ENCODE measurements at regions not wholly inside any gene's neighbourhood (a gene's known extent, or its start where the extent isn't known, plus 50 kb on each side); places are given as distances from the start of the nearest gene placed in this dataset.
"Not testable (repeated sequence)": the region's sequence is repeated elsewhere in the genome, so short reads cannot be mapped to it uniquely, and the experiment has no call there.

DNA sequence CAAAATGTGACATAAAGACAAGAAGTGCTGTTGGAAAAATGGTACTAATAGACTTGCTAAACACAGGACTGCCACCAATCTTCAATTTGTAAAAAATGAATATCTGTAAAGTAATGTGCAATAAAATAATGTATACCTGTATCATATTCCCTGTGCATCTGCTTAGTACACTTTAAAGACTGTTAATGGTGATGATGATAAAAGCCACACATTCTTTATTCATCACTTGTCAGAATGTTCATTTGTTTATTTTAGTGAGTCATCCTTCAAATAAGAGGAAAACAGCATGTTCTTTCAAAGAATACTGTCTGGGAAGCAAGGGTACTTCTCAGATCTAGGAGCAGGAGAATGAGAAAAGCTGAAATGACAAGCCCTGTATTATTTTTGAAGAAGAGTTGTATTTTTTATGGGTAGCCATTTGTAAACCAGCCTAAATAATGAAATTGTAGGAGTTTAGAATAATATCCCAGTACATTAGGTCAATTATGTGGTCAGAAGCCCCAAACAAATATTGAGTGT is 78.3 kb upstream of the PSMA6 start:
- no peak overlapping the region for H3K4me3 ChIP-seq (ENCODE audit: low read depth, low read length)
- TF ChIP-seq, protein P1, sequence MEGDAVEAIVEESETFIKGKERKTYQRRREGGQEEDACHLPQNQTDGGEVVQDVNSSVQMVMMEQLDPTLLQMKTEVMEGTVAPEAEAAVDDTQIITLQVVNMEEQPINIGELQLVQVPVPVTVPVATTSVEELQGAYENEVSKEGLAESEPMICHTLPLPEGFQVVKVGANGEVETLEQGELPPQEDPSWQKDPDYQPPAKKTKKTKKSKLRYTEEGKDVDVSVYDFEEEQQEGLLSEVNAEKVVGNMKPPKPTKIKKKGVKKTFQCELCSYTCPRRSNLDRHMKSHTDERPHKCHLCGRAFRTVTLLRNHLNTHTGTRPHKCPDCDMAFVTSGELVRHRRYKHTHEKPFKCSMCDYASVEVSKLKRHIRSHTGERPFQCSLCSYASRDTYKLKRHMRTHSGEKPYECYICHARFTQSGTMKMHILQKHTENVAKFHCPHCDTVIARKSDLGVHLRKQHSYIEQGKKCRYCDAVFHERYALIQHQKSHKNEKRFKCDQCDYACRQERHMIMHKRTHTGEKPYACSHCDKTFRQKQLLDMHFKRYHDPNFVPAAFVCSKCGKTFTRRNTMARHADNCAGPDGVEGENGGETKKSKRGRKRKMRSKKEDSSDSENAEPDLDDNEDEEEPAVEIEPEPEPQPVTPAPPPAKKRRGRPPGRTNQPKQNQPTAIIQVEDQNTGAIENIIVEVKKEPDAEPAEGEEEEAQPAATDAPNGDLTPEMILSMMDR (IDR thresholded peaks at IDR 0.05; ENCODE audit: low read depth, low read length, missing control alignments) = no peak
- DNase-seq (ENCODE audit: low read depth) = no peak

DNA sequence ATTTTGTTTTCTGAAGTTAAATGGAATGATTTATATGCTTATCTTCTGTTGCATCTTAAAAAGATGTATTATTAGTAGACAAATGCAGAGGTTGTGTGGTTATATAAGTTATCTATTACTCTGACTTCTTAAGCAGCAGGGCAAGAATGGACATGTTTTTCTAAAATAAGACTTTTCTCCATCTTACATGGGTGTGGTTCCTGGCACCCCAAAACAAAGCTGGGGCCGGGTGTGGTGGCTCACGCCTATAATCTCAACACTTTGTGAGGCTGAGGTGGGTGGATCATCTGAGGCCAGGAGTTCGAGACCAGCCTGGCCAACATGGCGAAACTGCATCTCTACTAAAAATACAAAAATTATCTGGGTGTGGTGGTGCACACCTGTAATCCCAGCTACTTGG is 77.8 kb upstream of the PSMA6 start:
- H3K4me3 ChIP-seq (ENCODE audit: low read depth, low read length); DNase-seq (ENCODE audit: low read depth): not testable (repeated sequence)

DNA sequence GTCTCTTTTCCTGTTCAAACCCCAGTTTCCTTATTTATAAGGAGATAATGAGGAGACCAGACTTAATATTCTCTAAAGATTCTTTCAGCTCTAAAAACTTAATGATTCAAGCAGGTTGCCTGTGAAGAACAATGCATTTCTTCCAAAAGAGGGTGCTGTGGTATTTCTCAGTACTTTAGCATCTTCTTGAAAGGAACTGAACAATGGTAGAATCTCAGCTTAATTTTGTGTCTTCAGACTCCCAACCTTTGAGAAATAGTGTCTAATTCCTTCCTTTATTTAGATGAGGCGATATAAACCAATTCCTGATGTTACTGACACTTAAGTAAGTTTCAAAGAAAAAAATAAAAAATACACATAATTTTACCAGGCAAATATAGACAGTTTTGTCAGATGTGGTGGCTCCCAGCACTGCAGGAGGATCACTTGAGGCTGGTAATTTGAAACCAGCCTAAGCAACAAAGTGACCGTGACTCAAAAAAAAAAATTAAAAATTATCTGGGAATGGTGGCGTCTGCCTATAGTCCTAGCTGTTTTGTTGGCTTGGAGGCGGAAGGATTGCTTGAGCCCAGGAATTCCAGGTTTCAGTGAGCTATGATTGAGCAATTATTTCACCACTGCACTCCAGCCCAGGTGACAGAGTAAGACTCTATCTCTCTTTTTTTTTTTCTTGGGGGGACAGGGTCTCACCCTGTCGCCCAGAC is 76.9 kb upstream of the PSMA6 start:
- no peak overlapping the region for H3K4me3 ChIP-seq (ENCODE audit: low read depth, low read length)
- TF ChIP-seq, protein P1 (IDR thresholded peaks at IDR 0.05; ENCODE audit: low read depth, low read length, missing control alignments) = peak; percentile 27
- DNase-seq (ENCODE audit: low read depth) = peak; percentile 16

DNA sequence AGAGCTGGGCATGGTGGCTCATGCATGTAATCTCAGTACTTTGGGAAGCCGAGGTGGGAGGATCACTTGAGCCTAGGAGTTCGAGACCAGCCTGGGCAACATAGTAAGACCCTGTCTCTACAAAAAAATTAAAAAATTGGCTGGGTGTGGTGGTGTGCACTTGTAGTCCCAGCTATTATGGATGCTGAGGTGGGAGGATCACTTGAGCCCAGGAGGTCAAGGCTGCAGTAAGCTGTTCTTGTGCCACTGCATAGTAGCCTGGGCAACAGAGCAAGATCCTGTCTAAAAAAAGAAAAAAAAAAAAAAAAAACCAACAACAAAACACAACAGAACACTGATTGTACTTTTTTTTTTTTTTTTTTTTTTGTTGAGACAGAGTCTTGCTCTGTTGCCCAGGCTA is 74.0 kb upstream of the PSMA6 start:
- DNase-seq (ENCODE audit: low read depth); H3K4me3 ChIP-seq (ENCODE audit: low read depth, low read length): not testable (repeated sequence)

DNA sequence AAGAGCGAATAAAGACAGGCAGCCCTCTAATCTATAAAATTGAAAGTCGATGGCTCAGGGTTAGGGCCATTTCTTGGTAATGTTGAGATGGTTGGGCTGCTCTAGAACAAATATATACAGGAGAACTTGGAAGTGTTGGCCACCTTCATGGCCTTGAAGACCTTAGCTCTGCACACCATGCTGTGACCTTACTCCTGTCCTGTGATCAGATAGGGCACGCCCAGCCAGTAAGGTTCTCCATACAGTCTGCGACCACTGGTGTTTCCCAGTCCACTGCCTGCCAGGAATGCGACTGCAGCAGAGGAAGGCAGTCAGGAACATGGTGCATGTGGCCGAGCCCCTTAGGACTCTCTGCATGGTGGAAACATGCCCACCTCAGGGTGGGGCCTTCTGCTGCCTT is 73.2 kb upstream of the PSMA6 start:
- TF ChIP-seq, protein P1 (IDR thresholded peaks at IDR 0.05; ENCODE audit: low read depth, low read length, missing control alignments) = no peak
- H3K4me3 ChIP-seq (ENCODE audit: low read depth, low read length) = no peak overlapping the region
- no peak for DNase-seq (ENCODE audit: low read depth)

DNA sequence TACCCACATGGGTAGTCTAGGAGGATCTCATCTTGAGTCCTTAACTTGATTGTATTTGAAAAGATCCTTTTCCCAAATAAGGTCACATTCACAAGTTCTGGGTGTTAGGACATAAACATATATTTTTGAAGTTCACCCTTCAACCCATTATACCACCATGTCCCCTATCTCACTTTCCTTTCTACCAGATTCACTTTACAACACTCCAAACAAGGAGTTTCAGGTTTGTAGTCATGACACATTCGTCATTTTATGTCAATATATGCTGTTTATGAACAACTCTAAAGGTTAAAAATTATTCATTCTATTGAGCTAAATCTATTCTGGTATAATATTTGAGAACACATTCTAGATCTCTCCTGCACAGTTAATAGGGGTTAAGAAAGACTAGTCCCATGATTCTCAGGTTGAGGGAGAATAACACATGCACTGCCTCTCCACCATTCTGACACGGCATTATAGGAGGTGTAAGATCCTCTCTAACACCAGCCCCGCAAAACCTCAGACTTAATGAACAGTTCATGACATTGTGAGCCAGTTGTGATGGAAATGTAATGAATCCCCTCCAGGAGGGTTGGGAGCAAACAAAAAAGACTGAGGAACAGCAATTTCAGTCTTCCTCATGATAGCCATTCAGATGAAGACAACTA is 72.0 kb upstream of the PSMA6 start:
- DNase-seq (ENCODE audit: low read depth) = no peak
- H3K4me3 ChIP-seq (ENCODE audit: low read depth, low read length) = no peak overlapping the region
- TF ChIP-seq, protein P1 (IDR thresholded peaks at IDR 0.05; ENCODE audit: low read depth, low read length, missing control alignments) = no peak

DNA sequence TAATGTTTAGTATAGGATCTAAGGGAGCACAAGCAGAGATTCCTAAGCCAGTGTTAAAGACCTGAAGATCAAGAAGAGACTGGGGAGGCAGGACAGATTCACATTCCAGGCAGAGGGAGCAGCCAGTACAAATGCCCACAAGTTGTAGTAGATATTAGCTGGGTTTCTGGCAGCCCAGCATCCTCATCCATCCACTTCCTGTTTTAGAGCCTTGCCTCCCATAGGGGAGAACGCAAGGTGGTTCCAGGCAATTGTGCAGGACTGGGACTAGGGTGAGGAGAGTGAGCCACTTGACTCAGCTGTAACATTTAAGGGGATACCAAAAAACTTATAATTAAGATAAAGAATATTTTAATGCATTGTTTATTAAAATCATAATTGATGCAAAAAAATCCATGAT is 71.3 kb upstream of the PSMA6 start:
- no peak for DNase-seq (ENCODE audit: low read depth)
- H3K4me3 ChIP-seq (ENCODE audit: low read depth, low read length) = no peak overlapping the region
- TF ChIP-seq, protein P1 (IDR thresholded peaks at IDR 0.05; ENCODE audit: low read depth, low read length, missing control alignments) = no peak

DNA sequence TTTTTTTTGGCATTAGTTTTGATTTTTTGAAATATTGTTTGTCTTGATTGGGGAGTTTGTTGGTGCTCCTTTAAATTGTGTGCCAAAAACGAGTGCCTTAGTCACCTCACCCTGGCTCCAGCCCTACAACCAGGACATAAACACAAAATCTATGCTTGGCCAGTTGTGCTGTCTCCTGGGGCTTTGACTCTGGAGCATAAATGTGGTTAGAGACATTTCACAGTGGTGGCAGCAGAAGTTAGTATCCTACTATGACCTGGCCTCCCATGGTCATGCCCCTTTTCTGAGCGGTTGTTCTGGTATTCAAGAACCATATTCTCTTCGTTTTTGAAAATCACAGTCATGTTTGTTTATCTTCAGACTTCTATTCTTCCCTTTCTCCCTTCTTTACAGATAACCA is 70.7 kb upstream of the PSMA6 start:
- TF ChIP-seq, protein P1 (IDR thresholded peaks at IDR 0.05; ENCODE audit: low read depth, low read length, missing control alignments) = no peak
- no peak for DNase-seq (ENCODE audit: low read depth)

More for the DNA sequence above, 70.7 kb upstream of the PSMA6 start:
- no peak overlapping the region for H3K4me3 ChIP-seq (ENCODE audit: low read depth, low read length)

Measured in GM12864 (cell line).